ENCODE measurements at regions not wholly inside any gene's neighbourhood (a gene's known extent, or its start where the extent isn't known, plus 50 kb on each side); places are given as distances from the start of the nearest gene placed in this dataset.

DNA sequence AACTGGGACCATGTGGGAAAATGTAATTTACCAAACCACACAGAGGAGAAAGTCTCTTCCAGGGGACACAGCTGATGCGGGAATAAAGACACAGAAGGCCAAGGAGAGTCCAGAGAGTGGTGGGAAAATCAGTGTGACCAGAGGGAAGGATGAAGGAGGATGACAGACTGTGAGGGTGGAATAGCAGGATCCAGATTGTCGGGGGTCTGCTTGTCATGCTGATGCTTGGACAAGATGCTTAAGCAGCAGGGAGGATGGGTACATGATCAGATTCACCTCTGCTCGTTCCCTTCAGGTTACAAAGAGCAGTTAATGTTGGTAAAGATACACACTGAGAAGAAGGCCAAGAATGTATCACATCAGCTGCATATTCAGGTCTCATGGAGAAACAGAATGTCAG, 117.1 kb upstream of the ZNF644 start:
- H3K4me1 ChIP-seq (ENCODE audit: control insufficient read depth in 1 of 2, low read depth in 2 of 2) = no peaks in the 10 kb centered on the region
- no peaks in the 10 kb centered on the region for H3K27me3 ChIP-seq (replicated peaks; ENCODE audit: insufficient read depth)
- no peaks in the 10 kb centered on the region for H3K9me3 ChIP-seq
- H3K4me3 ChIP-seq = no peak overlapping the region
- no peak for ATAC-seq (ENCODE audit: insufficient number of reproducible peaks, low FRiP score, low read depth)
- no peak overlapping the region for H3K27ac ChIP-seq
- no peaks in the 10 kb centered on the region for H3K36me3 ChIP-seq
- TF ChIP-seq, protein P1, sequence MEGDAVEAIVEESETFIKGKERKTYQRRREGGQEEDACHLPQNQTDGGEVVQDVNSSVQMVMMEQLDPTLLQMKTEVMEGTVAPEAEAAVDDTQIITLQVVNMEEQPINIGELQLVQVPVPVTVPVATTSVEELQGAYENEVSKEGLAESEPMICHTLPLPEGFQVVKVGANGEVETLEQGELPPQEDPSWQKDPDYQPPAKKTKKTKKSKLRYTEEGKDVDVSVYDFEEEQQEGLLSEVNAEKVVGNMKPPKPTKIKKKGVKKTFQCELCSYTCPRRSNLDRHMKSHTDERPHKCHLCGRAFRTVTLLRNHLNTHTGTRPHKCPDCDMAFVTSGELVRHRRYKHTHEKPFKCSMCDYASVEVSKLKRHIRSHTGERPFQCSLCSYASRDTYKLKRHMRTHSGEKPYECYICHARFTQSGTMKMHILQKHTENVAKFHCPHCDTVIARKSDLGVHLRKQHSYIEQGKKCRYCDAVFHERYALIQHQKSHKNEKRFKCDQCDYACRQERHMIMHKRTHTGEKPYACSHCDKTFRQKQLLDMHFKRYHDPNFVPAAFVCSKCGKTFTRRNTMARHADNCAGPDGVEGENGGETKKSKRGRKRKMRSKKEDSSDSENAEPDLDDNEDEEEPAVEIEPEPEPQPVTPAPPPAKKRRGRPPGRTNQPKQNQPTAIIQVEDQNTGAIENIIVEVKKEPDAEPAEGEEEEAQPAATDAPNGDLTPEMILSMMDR (IDR thresholded peaks at IDR 0.05) = no peak
- no peak for DNase-seq (ENCODE audit: low spot score)

DNA sequence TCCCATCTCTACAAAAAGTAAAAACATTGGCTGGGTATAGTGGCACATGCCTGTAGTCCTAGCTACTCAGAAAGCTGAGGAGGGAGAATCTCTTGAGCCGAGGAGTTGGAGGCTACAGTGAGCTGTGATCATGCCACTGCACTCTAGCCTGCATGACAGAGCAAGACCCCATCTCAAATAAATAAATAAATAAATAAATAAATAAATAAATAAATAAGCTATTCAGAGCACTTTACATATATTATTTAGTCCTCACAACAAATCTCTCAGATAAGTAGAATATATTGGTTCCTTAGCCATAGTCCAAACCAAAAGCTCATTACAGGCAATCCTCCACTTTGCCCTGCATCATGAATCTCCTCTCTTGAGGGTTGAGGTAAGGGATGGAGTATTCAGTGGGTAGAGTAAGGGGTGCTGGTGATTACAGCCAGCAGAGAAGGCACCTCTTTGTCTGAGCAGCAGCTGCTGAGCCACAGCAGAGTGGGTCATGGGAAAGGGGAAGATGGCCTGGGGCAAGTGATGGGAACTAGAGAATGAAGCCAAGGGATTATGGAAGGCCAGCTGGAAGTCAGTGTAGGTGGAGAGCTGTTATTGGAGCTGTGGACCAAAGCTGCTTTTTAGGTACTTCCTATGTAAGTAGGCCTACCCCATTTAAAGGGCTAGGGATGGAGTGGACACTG, 115.5 kb upstream of the ZNF644 start:
- no peaks in the 10 kb centered on the region for H3K4me1 ChIP-seq (ENCODE audit: control insufficient read depth in 1 of 2, low read depth in 2 of 2)
- TF ChIP-seq, protein P1 (IDR thresholded peaks at IDR 0.05) = no peak
- no peak overlapping the region for H3K27ac ChIP-seq
- H3K36me3 ChIP-seq = no peaks in the 10 kb centered on the region
- no peaks in the 10 kb centered on the region for H3K9me3 ChIP-seq
- H3K4me3 ChIP-seq = no peak overlapping the region
- no peak for DNase-seq (ENCODE audit: low spot score)
- no peaks in the 10 kb centered on the region for H3K27me3 ChIP-seq (replicated peaks; ENCODE audit: insufficient read depth)
- no peak for ATAC-seq (ENCODE audit: insufficient number of reproducible peaks, low FRiP score, low read depth)

DNA sequence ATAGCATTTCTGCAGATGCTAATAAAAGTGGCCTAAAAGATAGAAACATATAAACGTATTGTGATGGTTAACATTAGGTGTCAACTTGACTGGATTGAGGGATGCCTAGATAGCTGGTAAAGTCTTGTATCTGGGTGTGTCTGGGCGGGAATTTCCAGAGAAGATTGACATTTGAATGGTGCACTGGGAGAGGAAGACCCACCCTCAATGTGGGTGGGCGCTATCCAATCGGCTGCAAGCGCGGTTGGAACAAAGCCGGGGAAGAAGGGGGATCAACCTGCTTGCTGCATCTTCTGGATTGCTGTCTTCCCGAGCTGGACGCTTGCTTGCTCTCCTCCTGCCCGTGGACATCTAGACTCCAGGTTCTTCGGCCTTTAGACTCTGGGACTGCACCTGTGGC, 114.0 kb upstream of the ZNF644 start:
- H3K27me3 ChIP-seq (replicated peaks; ENCODE audit: insufficient read depth) = no peaks in the 10 kb centered on the region
- TF ChIP-seq, protein P1 (IDR thresholded peaks at IDR 0.05) = no peak
- no peaks in the 10 kb centered on the region for H3K36me3 ChIP-seq
- H3K4me1 ChIP-seq (ENCODE audit: control insufficient read depth in 1 of 2, low read depth in 2 of 2) = no peaks in the 10 kb centered on the region
- H3K9me3 ChIP-seq = no peaks in the 10 kb centered on the region
- ATAC-seq (ENCODE audit: insufficient number of reproducible peaks, low FRiP score, low read depth) (no peak), DNase-seq (ENCODE audit: low spot score) (no peak)
- no peak overlapping the region for H3K4me3 ChIP-seq
- no peak overlapping the region for H3K27ac ChIP-seq

DNA sequence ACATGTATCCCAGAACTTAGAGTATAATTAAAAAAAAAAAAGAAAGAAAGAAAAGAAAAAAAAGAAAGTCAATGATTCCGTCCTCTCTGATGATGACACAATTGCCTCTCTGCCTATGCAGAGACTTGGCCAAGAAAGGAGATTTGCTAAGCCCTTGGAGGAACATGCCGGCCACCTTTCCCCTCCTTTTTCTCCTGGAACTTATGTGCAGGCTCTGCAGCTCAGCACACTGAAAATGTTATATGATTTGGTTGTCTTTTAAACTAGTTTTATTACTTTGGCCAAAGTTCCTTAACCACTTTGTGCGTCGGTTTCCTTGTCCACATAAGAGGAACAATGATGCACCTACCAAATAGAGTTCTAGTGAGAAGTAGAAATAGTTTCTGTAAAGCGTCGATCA, 111.4 kb upstream of the ZNF644 start:
- H3K27ac ChIP-seq = no peak overlapping the region
- no peak overlapping the region for H3K4me3 ChIP-seq
- DNase-seq (ENCODE audit: low spot score) = no peak
- H3K4me1 ChIP-seq (ENCODE audit: control insufficient read depth in 1 of 2, low read depth in 2 of 2) = no peaks in the 10 kb centered on the region
- TF ChIP-seq, protein P1 (IDR thresholded peaks at IDR 0.05) = no peak
- H3K36me3 ChIP-seq = no peaks in the 10 kb centered on the region
- no peak for ATAC-seq (ENCODE audit: insufficient number of reproducible peaks, low FRiP score, low read depth)
- H3K27me3 ChIP-seq (replicated peaks; ENCODE audit: insufficient read depth) = no peaks in the 10 kb centered on the region
- H3K9me3 ChIP-seq = no peaks in the 10 kb centered on the region

DNA sequence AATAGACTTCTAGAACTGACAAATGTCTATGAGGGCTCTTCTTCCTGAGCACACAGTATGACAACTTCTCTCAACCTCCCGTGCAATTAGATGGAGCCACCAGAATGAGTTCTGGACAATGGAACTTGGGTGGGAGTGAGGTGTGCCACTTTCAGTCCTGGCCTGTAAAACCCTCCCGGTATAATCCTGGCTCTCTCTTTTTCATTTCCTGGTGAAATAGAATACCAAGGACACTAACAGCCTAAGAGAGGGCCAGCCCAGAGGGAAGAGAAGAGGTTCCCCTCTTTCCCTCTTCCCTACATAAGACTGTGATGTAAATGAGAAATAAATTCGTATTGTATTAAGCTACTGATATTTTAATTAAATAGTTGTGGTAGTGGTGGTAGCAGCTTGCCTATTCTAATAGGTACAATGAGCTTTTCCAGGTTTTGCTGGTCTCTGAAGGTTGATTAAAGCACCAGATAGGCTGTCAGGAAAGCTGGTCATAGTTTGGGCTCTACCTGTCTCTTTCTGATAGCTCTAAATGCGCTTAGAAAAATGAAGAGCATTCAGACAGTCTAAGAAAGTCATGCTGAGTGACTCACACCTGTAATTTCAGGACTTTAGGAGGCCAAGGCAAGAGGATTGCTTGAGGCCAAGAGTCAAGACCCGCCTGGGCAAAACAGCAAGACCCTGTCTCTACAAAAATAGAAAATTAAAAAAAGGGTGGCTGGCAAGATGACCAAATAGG, 108.6 kb upstream of the ZNF644 start:
- Histone ChIP-seq H3K4me3 (no peak overlapping the region), H3K36me3 (no peaks in the 10 kb centered on the region), H3K27ac (no peak overlapping the region), H3K4me1 (ENCODE audit: control insufficient read depth in 1 of 2, low read depth in 2 of 2) (no peaks in the 10 kb centered on the region), H3K27me3 (replicated peaks; ENCODE audit: insufficient read depth) (no peaks in the 10 kb centered on the region), H3K9me3 (no peaks in the 10 kb centered on the region)
- TF ChIP-seq, protein P1 (IDR thresholded peaks at IDR 0.05) = no peak
- no peak for ATAC-seq (ENCODE audit: insufficient number of reproducible peaks, low FRiP score, low read depth)
- no peak for DNase-seq (ENCODE audit: low spot score)

Measured in thoracic aorta (tissue), 2 donors.